Osteocyte (in vitro differentiated cells): ENCODE measurements at regions not wholly inside any gene's neighbourhood (a gene's known extent, or its start where the extent isn't known, plus 50 kb on each side); places are given as distances from the start of the nearest gene placed in this dataset.

ENCODE experiments used
- DNase-seq: peaks from one replicate; pipeline ENCODE4 v3.0.0; 2021; ENCODE audit warnings: mixed read lengths; ENCODE audit not compliant: unreplicated experiment; ENCODE audit errors: extremely low spot score
- H3K27ac Mint-ChIP-seq: one replicate; pipeline ENCODE4 v1.8.0; 2021; ENCODE audit warnings: mild to moderate bottlenecking, mixed read lengths; ENCODE audit not compliant: unreplicated experiment
- H3K27me3 Mint-ChIP-seq: one replicate; pipeline ENCODE4 v1.8.0; 2021; ENCODE audit warnings: mixed read lengths; ENCODE audit not compliant: unreplicated experiment
- H3K36me3 Mint-ChIP-seq: one replicate; pipeline ENCODE4 v1.8.0; 2021; ENCODE audit warnings: mixed read lengths; ENCODE audit not compliant: unreplicated experiment
- H3K4me1 Mint-ChIP-seq: one replicate; pipeline ENCODE4 v1.8.0; 2021; ENCODE audit warnings: mixed read lengths; ENCODE audit not compliant: unreplicated experiment
- H3K4me3 Mint-ChIP-seq: one replicate; pipeline ENCODE4 v1.8.0; 2021; ENCODE audit warnings: mild to moderate bottlenecking, moderate library complexity, mixed read lengths; ENCODE audit not compliant: unreplicated experiment
- H3K9me3 Mint-ChIP-seq: one replicate; pipeline ENCODE4 v1.8.0; 2021; ENCODE audit warnings: mixed read lengths; ENCODE audit not compliant: unreplicated experiment
- TF ChIP-seq, protein P1 (sequence below): fragments of 200-600 bp; sonication (generic); IDR thresholded peaks from 2 replicates; pipeline ENCODE4 v1.5.0; 2021; ENCODE audit warnings: antibody characterized with exemption, mild to moderate bottlenecking, moderate library complexity

DNA sequence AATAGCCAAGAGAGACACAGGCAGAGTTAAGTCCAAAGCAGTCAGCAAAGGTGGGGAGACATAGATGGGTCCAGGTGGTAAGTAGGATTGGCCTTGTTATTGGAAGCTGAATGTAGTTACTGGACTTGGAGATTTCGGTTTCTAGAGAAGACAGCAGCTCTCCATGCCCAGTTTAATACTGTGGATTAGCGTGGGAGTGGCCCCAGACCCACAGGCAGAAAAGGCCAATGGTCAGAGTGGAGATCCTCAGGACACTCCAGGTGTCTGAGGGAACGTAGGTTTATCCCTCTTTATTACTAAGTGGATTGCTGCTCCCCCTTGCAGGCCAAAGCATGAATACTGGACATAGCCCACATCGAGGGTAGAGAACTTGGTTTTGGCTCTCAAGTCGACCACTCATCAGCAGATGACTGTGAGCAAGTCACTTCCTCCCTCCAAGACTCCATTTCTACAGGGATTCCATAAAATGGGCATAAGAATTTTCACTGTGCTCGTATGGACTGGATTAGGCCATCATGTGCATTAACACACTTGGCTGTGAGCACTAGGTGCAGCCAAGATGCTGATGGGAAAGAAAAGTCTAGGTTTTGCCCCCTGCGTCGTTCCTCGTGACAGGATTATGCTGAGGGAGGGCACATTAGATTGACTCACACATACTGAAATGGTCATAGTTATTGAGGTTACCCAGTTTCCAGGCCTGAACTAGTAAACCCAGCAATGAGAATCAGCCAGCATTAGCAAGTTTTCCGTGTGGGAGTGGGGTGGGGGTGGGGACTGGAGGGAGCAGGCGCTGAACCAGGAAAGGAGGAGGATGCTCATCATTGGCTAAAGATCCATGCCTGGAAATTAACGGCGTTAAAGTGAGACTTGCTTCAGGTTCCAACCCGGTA, 225.2 kb upstream of the TPRG1 start:
- Mint-ChIP-seq H3K4me3 (peak overlapping the region; percentile 69), H3K4me1 (peaks cover 47% of the 10 kb centered on the region), H3K36me3 (no peaks in the 10 kb centered on the region), H3K9me3 (no peaks in the 10 kb centered on the region), H3K27ac (peak overlapping the region; percentile 86), H3K27me3 (no peaks in the 10 kb centered on the region)
- DNase-seq: no peak
- TF ChIP-seq, protein P1, sequence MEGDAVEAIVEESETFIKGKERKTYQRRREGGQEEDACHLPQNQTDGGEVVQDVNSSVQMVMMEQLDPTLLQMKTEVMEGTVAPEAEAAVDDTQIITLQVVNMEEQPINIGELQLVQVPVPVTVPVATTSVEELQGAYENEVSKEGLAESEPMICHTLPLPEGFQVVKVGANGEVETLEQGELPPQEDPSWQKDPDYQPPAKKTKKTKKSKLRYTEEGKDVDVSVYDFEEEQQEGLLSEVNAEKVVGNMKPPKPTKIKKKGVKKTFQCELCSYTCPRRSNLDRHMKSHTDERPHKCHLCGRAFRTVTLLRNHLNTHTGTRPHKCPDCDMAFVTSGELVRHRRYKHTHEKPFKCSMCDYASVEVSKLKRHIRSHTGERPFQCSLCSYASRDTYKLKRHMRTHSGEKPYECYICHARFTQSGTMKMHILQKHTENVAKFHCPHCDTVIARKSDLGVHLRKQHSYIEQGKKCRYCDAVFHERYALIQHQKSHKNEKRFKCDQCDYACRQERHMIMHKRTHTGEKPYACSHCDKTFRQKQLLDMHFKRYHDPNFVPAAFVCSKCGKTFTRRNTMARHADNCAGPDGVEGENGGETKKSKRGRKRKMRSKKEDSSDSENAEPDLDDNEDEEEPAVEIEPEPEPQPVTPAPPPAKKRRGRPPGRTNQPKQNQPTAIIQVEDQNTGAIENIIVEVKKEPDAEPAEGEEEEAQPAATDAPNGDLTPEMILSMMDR: no peak

- H3K4me3 Mint-ChIP-seq: peak overlapping the region; percentile 69
- TF ChIP-seq, protein P1: peak; percentile 51
- no peaks in the 10 kb centered on the region for H3K9me3 Mint-ChIP-seq
- no peaks in the 10 kb centered on the region for H3K27me3 Mint-ChIP-seq
- peaks cover 50% of the 10 kb centered on the region for H3K4me1 Mint-ChIP-seq
- H3K27ac Mint-ChIP-seq: peak overlapping the region; percentile 86
- DNase-seq: peak; percentile 90
- H3K36me3 Mint-ChIP-seq: no peaks in the 10 kb centered on the region
These were observed 224.1 kb upstream of the TPRG1 start for GRCh38 chr3:188947401-188948280.

DNA sequence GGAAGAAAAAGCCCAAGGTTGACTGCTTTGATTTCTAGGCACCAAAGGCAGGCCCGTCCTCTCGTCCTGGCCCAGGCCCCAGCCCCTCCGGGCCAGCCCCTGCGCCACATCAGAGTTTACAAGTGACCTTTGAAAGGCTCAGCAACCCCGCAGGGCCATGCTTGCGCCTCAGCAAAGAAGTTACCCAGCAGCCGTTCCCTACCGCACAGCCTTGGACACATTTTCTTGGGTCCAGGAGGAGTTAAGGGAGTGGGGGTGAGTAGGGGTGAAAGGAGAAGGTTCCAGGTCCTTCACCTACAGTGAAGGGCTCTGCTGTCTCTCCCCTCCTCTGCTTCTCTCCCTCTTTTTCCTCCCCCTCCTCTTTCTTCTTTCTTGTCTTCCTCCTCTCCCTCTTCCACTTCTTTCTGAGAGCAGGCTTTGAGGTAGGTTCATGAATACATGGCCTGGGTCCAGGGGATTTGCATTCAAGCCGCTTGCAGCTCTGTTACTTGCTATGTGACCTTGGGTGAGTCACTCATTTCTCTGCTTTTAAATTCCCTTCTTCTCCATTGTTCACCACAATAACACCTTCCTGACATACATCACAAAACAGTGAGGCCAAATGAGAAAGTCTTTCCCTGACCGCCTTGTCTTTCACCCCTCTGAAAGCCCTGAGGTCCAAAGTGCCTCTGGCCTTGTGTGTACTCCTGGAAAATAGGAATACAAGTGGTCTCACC, 223.3 kb upstream of the TPRG1 start:
- H3K4me3 Mint-ChIP-seq: peak overlapping the region; percentile 69
- peak overlapping the region; percentile 86 for H3K27ac Mint-ChIP-seq
- H3K4me1 Mint-ChIP-seq: peaks cover 54% of the 10 kb centered on the region
- H3K27me3 Mint-ChIP-seq: no peaks in the 10 kb centered on the region
- H3K36me3 Mint-ChIP-seq: no peaks in the 10 kb centered on the region
- DNase-seq: no peak
- no peaks in the 10 kb centered on the region for H3K9me3 Mint-ChIP-seq
- TF ChIP-seq, protein P1: no peak

GRCh38 chr3:188948997-188949389, 222.8 kb upstream of the TPRG1 start:
- Mint-ChIP-seq H3K9me3 (no peaks in the 10 kb centered on the region), H3K4me3 (peak overlapping the region; percentile 69), H3K36me3 (no peaks in the 10 kb centered on the region), H3K27ac (peak overlapping the region; percentile 86), H3K4me1 (peaks cover 55% of the 10 kb centered on the region), H3K27me3 (no peaks in the 10 kb centered on the region)
- DNase-seq: no peak
- TF ChIP-seq, protein P1: no peak
